KMS-11 (cell line): ENCODE measurements at regions not wholly inside any gene's neighbourhood (a gene's known extent, or its start where the extent isn't known, plus 50 kb on each side); places are given as distances from the start of the nearest gene placed in this dataset.

Source experiments
- H2AFZ ChIP-seq: fragments of 200-600 bp; sonication (generic); 2 replicates; pipeline ENCODE4 v1.6.1; 2016; ENCODE audit warnings: antibody characterized with exemption, mixed run types, low read depth
- H3K27ac ChIP-seq: fragments of 200-600 bp; sonication (generic); 2 replicates; pipeline ENCODE4 v1.6.1; 2016; ENCODE audit warnings: mild to moderate bottlenecking, mixed run types
- H3K27me3 ChIP-seq: fragments of 200-600 bp; sonication (generic); 2 replicates; pipeline ENCODE4 v1.6.1; 2017; ENCODE audit warnings: mild to moderate bottlenecking, low read depth, mixed run types, moderate library complexity; ENCODE audit not compliant: insufficient read depth
- H3K36me3 ChIP-seq: fragments of 200-600 bp; sonication (generic); 2 replicates; pipeline ENCODE4 v1.6.1; 2017; ENCODE audit warnings: mild to moderate bottlenecking, mixed run types; ENCODE audit not compliant: insufficient read depth
- H3K4me1 ChIP-seq: fragments of 200-600 bp; sonication (generic); 2 replicates; pipeline ENCODE4 v1.6.1; 2016; ENCODE audit warnings: mild to moderate bottlenecking, low read depth, mixed run types; ENCODE audit not compliant: poor library complexity, severe bottlenecking
- H3K4me2 ChIP-seq: fragments of 200-600 bp; sonication (generic); 2 replicates; pipeline ENCODE4 v1.7.0; 2016; ENCODE audit warnings: mild to moderate bottlenecking, mixed run types
- H3K4me3 ChIP-seq: fragments of 200-600 bp; sonication (generic); IDR thresholded peaks from 2 replicates; pipeline ENCODE4 v1.6.1; 2017; ENCODE audit warnings: low read depth, low read length, mixed read lengths; ENCODE audit not compliant: insufficient read depth
- H3K79me2 ChIP-seq: fragments of 200-600 bp; sonication (generic); 2 replicates; pipeline ENCODE4 v1.6.1; 2016; ENCODE audit warnings: low read depth, mixed run types; ENCODE audit not compliant: insufficient read depth
- H3K9ac ChIP-seq: fragments of 200-600 bp; sonication (generic); 2 replicates; pipeline ENCODE4 v1.6.1; 2016; ENCODE audit warnings: mild to moderate bottlenecking, mixed run types
- H4K20me1 ChIP-seq: fragments of 200-600 bp; sonication (generic); 2 replicates; pipeline ENCODE4 v1.6.1; 2016; ENCODE audit warnings: mild to moderate bottlenecking, mixed run types; ENCODE audit not compliant: insufficient read depth
- TF ChIP-seq, protein P1 (sequence below): fragments of 200-600 bp; sonication (generic); conservative IDR thresholded peaks from 2 replicates; pipeline ENCODE4 v1.6.1; 2017; ENCODE audit warnings: low read depth, mild to moderate bottlenecking, antibody characterized with exemption, low read length, moderate library complexity, mixed read lengths

- no peak overlapping the region for H3K27ac ChIP-seq
- H4K20me1 ChIP-seq, result no peaks in the 10 kb centered on the region
- H3K9ac ChIP-seq, result no peak overlapping the region
- no peaks in the 10 kb centered on the region for H3K36me3 ChIP-seq
- H3K27me3 ChIP-seq, result no peaks in the 10 kb centered on the region
- no peak overlapping the region for H3K4me2 ChIP-seq
- no peak overlapping the region for H3K4me3 ChIP-seq
- H3K79me2 ChIP-seq, result no peaks in the 10 kb centered on the region
- no peaks in the 10 kb centered on the region for H3K4me1 ChIP-seq
- TF ChIP-seq, protein P1, sequence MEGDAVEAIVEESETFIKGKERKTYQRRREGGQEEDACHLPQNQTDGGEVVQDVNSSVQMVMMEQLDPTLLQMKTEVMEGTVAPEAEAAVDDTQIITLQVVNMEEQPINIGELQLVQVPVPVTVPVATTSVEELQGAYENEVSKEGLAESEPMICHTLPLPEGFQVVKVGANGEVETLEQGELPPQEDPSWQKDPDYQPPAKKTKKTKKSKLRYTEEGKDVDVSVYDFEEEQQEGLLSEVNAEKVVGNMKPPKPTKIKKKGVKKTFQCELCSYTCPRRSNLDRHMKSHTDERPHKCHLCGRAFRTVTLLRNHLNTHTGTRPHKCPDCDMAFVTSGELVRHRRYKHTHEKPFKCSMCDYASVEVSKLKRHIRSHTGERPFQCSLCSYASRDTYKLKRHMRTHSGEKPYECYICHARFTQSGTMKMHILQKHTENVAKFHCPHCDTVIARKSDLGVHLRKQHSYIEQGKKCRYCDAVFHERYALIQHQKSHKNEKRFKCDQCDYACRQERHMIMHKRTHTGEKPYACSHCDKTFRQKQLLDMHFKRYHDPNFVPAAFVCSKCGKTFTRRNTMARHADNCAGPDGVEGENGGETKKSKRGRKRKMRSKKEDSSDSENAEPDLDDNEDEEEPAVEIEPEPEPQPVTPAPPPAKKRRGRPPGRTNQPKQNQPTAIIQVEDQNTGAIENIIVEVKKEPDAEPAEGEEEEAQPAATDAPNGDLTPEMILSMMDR, result no peak
- H2AFZ ChIP-seq, result no peak overlapping the region
Measured at GRCh38 chr1:101388904-101389546, 152.2 kb downstream of the S1PR1 start.

DNA sequence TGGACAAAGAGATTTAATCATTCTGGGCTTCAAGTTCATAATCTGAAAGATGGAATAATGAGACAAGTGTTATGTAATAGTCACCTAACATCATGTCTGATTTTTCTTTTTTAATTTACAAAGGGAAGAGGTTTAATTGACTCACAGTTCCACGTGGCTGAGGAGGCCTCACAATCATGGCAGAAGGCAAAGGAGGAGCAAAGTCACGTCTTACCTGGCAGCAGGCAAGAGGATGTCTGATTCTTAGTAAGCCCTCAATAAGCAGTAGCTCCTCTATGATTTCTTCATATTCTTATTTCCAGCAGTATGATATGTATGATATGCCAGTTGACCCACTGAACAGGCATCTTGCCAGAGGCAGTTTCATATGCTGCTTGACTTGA lies 152.7 kb downstream of the S1PR1 start:
- no peak overlapping the region for H3K4me2 ChIP-seq
- H3K4me1 ChIP-seq, result no peaks in the 10 kb centered on the region
- no peaks in the 10 kb centered on the region for H3K27me3 ChIP-seq
- no peak overlapping the region for H3K27ac ChIP-seq
- no peak overlapping the region for H3K9ac ChIP-seq
- no peaks in the 10 kb centered on the region for H4K20me1 ChIP-seq
- no peak overlapping the region for H3K4me3 ChIP-seq
- H2AFZ ChIP-seq, result no peak overlapping the region
- TF ChIP-seq, protein P1, result no peak
- H3K36me3 ChIP-seq, result no peaks in the 10 kb centered on the region
- H3K79me2 ChIP-seq, result no peaks in the 10 kb centered on the region

GRCh38 chr1:101392552-101392951 lies 155.7 kb downstream of the S1PR1 start:
- H3K79me2 ChIP-seq, result no peaks in the 10 kb centered on the region
- H3K36me3 ChIP-seq, result no peaks in the 10 kb centered on the region
- no peak overlapping the region for H3K27ac ChIP-seq
- TF ChIP-seq, protein P1, result no peak
- H4K20me1 ChIP-seq, result no peaks in the 10 kb centered on the region
- no peak overlapping the region for H3K4me3 ChIP-seq
- H2AFZ ChIP-seq, result no peak overlapping the region
- H3K27me3 ChIP-seq, result no peaks in the 10 kb centered on the region
- H3K4me1 ChIP-seq, result no peaks in the 10 kb centered on the region
- H3K4me2 ChIP-seq, result no peak overlapping the region
- H3K9ac ChIP-seq, result no peak overlapping the region

DNA sequence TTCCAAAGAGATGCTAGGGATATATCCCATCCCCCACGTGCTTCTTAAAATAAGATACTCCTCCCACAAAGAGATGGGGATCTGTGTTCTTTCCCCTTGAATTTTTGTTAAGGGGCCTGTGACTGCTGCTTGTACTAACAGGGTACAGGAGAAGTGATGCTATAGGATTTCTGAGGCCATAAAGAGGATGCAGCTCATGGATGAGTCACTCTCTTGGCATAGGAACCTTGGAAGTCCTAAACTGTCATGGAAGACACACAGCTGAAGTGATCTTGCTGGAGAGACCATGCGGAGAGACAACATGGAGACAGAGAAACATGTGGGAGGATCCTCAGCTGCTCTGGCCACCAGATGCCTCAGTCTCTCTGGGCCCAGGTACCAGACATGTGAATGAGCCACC lies 157.2 kb downstream of the S1PR1 start:
- Histone ChIP-seq H3K27me3 (no peaks in the 10 kb centered on the region), H3K27ac (no peak overlapping the region), H3K9ac (no peak overlapping the region), H3K4me3 (no peak overlapping the region), H2AFZ (no peak overlapping the region), H3K4me1 (no peaks in the 10 kb centered on the region), H3K79me2 (no peaks in the 10 kb centered on the region), H4K20me1 (no peaks in the 10 kb centered on the region), H3K36me3 (no peaks in the 10 kb centered on the region), H3K4me2 (no peak overlapping the region)
- TF ChIP-seq, protein P1, result no peak
